Neural progenitor cell (in vitro differentiated cells): ENCODE measurements at regions not wholly inside any gene's neighbourhood (a gene's known extent, or its start where the extent isn't known, plus 50 kb on each side); places are given as distances from the start of the nearest gene placed in this dataset.

Experiments
- DNase-seq: peaks from one replicate; pipeline ENCODE4 v3.0.0-alpha.2; 2016; ENCODE audit warnings: low spot score
- H2AFZ ChIP-seq: fragments of 200-600 bp; sonication (generic); replicated peaks from 2 replicates; pipeline ENCODE4 v1.6.1; 2016; ENCODE audit warnings: antibody characterized with exemption
- H3F3A ChIP-seq: fragments of 200-600 bp; sonication (generic); 2 replicates; pipeline ENCODE4 v1.6.1; 2016; ENCODE audit warnings: antibody characterized with exemption, low read depth
- H3K27ac ChIP-seq: fragments of 200-600 bp; sonication (generic); 2 replicates; pipeline ENCODE4 v1.5.1; 2016; ENCODE audit warnings: mild to moderate bottlenecking
- H3K27me3 ChIP-seq: fragments of 200-600 bp; sonication (generic); 2 replicates; pipeline ENCODE4 v1.6.1; 2016; ENCODE audit warnings: mild to moderate bottlenecking, moderate library complexity
- H3K36me3 ChIP-seq: fragments of 200-600 bp; sonication (generic); 2 replicates; pipeline ENCODE4 v1.5.1; 2016
- H3K4me1 ChIP-seq: fragments of 200-600 bp; sonication (generic); 2 replicates; pipeline ENCODE4 v1.6.1; 2016; ENCODE audit warnings: mixed run types
- H3K4me2 ChIP-seq: fragments of 200-600 bp; sonication (generic); 2 replicates; pipeline ENCODE4 v1.6.1; 2016
- H3K4me3 ChIP-seq: fragments of 200-600 bp; sonication (generic); 2 replicates; pipeline ENCODE4 v1.5.1; 2016
- H3K79me2 ChIP-seq: fragments of 200-600 bp; sonication (generic); 2 replicates; pipeline ENCODE4 v1.6.1; 2016; ENCODE audit warnings: low read depth
- H3K9ac ChIP-seq: fragments of 200-600 bp; sonication (generic); 2 replicates; pipeline ENCODE4 v1.6.1; 2016
- H3K9me3 ChIP-seq: fragments of 200-600 bp; sonication (generic); 2 replicates; pipeline ENCODE4 v1.5.1; 2016; ENCODE audit warnings: low read depth
- H4K20me1 ChIP-seq: fragments of 200-600 bp; sonication (generic); 2 replicates; pipeline ENCODE4 v1.6.1; 2016; ENCODE audit warnings: low read depth
- H3K27ac Mint-ChIP-seq: 3 replicates; pipeline ENCODE4 v1.8.0; 2021; ENCODE audit warnings: mixed read lengths
- H3K27me3 Mint-ChIP-seq: 2 replicates; pipeline ENCODE4 v1.8.0; 2022; ENCODE audit warnings: low read depth, mild to moderate bottlenecking, inconsistent platforms, moderate library complexity, mixed read lengths; ENCODE audit not compliant: insufficient read depth
- H3K36me3 Mint-ChIP-seq: 3 replicates; pipeline ENCODE4 v1.8.0; 2021; ENCODE audit warnings: mixed read lengths
- H3K4me1 Mint-ChIP-seq: 3 replicates; pipeline ENCODE4 v1.8.0; 2021; ENCODE audit warnings: mixed read lengths
- H3K4me3 Mint-ChIP-seq: 3 replicates; pipeline ENCODE4 v1.8.0; 2021; ENCODE audit warnings: mild to moderate bottlenecking, moderate library complexity, mixed read lengths
- H3K9me3 Mint-ChIP-seq: 3 replicates; pipeline ENCODE4 v1.8.0; 2020; ENCODE audit warnings: mixed read lengths
- EZH2 ChIP-seq: fragments of 200-600 bp; sonication (generic); IDR thresholded peaks from 2 replicates; pipeline ENCODE4 v1.6.1; 2017; ENCODE audit warnings: antibody characterized with exemption, mild to moderate bottlenecking, moderate library complexity
- EZH2phosphoT487 ChIP-seq: fragments of 200-600 bp; sonication (generic); IDR thresholded peaks from 2 replicates; pipeline ENCODE4 v1.6.1; 2017; ENCODE audit warnings: antibody characterized with exemption
- TF ChIP-seq, protein P1 (sequence below): fragments of 200-600 bp; sonication (generic); IDR thresholded peaks from 2 replicates; pipeline ENCODE4 v1.5.1; 2017; ENCODE audit warnings: antibody characterized with exemption, mild to moderate bottlenecking

DNA sequence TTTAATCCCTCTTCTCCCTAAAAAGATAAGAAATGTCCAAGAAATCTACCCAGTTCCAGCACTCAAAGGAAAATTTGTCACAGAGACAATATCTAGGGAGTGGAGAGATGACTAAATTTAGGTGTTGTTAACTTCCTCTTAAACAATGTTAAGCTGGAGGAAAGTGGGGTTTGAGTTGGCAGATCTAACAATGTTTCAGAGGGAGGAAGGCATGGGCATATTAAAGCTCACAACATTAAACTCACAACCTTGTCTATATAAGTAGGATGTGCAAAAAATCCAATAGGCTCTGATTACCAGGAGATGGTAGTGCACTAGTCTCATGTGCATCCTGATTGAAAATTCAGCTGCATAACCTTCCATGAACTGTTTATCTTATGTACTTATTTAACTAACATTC, 190.1 kb downstream of the BARHL2 start:
- no peak overlapping the region for H3K9ac ChIP-seq
- DNase-seq: no peak
- Mint-ChIP-seq H3K9me3 (peaks cover 18% of the 10 kb centered on the region), H3K4me3 (no peak overlapping the region), H3K36me3 (peaks cover 7% of the 10 kb centered on the region), H3K27ac (no peak overlapping the region), H3K4me1 (peaks cover 5% of the 10 kb centered on the region), H3K27me3 (peaks cover 5% of the 10 kb centered on the region)
- no peaks in the 10 kb centered on the region for H3K9me3 ChIP-seq
- no peak overlapping the region for H3K4me2 ChIP-seq
- H2AFZ ChIP-seq: no peak overlapping the region
- no peaks in the 10 kb centered on the region for H3K27me3 ChIP-seq
- H3K27ac ChIP-seq: no peak overlapping the region
- no peaks in the 10 kb centered on the region for H3K36me3 ChIP-seq
- no peaks in the 10 kb centered on the region for H4K20me1 ChIP-seq
- TF ChIP-seq, protein P1, sequence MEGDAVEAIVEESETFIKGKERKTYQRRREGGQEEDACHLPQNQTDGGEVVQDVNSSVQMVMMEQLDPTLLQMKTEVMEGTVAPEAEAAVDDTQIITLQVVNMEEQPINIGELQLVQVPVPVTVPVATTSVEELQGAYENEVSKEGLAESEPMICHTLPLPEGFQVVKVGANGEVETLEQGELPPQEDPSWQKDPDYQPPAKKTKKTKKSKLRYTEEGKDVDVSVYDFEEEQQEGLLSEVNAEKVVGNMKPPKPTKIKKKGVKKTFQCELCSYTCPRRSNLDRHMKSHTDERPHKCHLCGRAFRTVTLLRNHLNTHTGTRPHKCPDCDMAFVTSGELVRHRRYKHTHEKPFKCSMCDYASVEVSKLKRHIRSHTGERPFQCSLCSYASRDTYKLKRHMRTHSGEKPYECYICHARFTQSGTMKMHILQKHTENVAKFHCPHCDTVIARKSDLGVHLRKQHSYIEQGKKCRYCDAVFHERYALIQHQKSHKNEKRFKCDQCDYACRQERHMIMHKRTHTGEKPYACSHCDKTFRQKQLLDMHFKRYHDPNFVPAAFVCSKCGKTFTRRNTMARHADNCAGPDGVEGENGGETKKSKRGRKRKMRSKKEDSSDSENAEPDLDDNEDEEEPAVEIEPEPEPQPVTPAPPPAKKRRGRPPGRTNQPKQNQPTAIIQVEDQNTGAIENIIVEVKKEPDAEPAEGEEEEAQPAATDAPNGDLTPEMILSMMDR: no peak
- TF ChIP-seq EZH2: no peak
- TF ChIP-seq EZH2phosphoT487: no peak
- peaks cover 24% of the 10 kb centered on the region for H3K4me1 ChIP-seq
- no peak overlapping the region for H3K4me3 ChIP-seq
- no peaks in the 10 kb centered on the region for H3F3A ChIP-seq
- H3K79me2 ChIP-seq: no peaks in the 10 kb centered on the region

DNA sequence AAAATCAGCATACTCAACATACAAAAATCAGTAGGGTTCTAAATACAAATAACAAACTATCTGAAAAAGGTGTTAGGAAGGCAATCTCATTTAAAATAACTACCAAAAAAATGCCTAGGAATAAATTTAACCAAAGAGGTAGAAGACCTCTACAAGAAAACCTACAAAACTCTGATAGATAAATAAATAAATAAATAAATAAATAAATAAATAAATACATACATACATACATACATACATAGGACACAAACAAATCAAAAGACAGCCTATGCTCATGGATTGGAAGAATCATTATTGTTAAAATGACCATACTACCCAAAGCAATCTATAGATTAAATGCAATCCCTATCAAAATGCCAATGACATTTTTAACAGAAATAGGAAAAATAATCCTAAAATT, 194.7 kb downstream of the BARHL2 start:
- H3K4me2 ChIP-seq: no peak overlapping the region
- Mint-ChIP-seq H3K36me3 (no peaks in the 10 kb centered on the region), H3K4me1 (no peaks in the 10 kb centered on the region), H3K9me3 (peaks cover 29% of the 10 kb centered on the region), H3K27me3 (peaks cover 6% of the 10 kb centered on the region), H3K4me3 (no peak overlapping the region), H3K27ac (no peak overlapping the region)
- H3K27ac ChIP-seq: no peak overlapping the region
- H4K20me1 ChIP-seq: no peaks in the 10 kb centered on the region
- no peaks in the 10 kb centered on the region for H3K79me2 ChIP-seq
- no peaks in the 10 kb centered on the region for H3K27me3 ChIP-seq
- TF ChIP-seq EZH2phosphoT487 (no peak), EZH2 (no peak)
- TF ChIP-seq, protein P1: no peak
- H3K9me3 ChIP-seq: peaks cover 5% of the 10 kb centered on the region
- no peak overlapping the region for H3K9ac ChIP-seq
- no peak for DNase-seq
- H3F3A ChIP-seq: no peaks in the 10 kb centered on the region
- peaks cover 7% of the 10 kb centered on the region for H3K4me1 ChIP-seq
- H3K36me3 ChIP-seq: no peaks in the 10 kb centered on the region
- no peak overlapping the region for H3K4me3 ChIP-seq
- H2AFZ ChIP-seq: no peak overlapping the region

DNA sequence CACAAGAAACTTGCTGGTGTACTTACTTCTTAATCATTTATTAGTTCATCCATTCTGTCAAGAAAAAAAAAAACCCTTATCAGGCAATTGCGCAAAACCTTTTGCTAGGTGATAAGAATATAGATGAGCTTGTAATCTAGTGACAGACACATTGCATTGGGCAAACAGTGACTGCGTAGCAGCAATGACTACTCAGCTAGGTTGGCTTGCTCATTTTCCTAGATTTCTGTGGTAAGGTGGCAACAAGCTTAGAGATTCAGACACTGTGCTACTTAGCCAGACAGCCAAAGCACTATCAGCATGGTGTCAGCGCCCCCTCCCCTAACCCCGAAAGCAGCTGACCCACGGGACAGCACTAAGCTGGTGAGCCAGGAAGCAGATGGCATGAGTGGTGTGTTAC, 203.1 kb downstream of the BARHL2 start:
- Histone ChIP-seq H2AFZ (no peak overlapping the region), H3K4me1 (peaks cover 15% of the 10 kb centered on the region), H3K4me2 (no peak overlapping the region), H3F3A (no peaks in the 10 kb centered on the region), H3K9me3 (peaks cover 5% of the 10 kb centered on the region), H3K79me2 (no peaks in the 10 kb centered on the region), H3K9ac (no peak overlapping the region), H3K36me3 (no peaks in the 10 kb centered on the region), H3K27ac (no peak overlapping the region), H3K4me3 (no peak overlapping the region), H4K20me1 (no peaks in the 10 kb centered on the region), H3K27me3 (no peaks in the 10 kb centered on the region)
- Mint-ChIP-seq H3K27ac (no peak overlapping the region), H3K4me3 (no peak overlapping the region), H3K36me3 (no peaks in the 10 kb centered on the region), H3K9me3 (peaks cover 5% of the 10 kb centered on the region), H3K27me3 (no peaks in the 10 kb centered on the region), H3K4me1 (peaks cover 24% of the 10 kb centered on the region)
- no peak for DNase-seq
- no peak for TF ChIP-seq EZH2phosphoT487
- TF ChIP-seq, protein P1: no peak
- TF ChIP-seq EZH2: no peak
